ENCODE measurements at regions not wholly inside any gene's neighbourhood (a gene's known extent, or its start where the extent isn't known, plus 50 kb on each side); places are given as distances from the start of the nearest gene placed in this dataset.
"Not testable (repeated sequence)": the region's sequence is repeated elsewhere in the genome, so short reads cannot be mapped to it uniquely, and the experiment has no call there.

- no peaks in the 10 kb centered on the region for H3K4me1 ChIP-seq (ENCODE audit: control insufficient read depth, insufficient read depth, low read length)
- H3K9ac ChIP-seq (ENCODE audit: low read length), result no peak overlapping the region
- no peak overlapping the region for H3K27ac ChIP-seq (ENCODE audit: low read depth, low read length)
- H3K4me3 ChIP-seq (ENCODE audit: low read depth, low read length), result no peak overlapping the region
- no peaks in the 10 kb centered on the region for H3K36me3 ChIP-seq (ENCODE audit: control insufficient read depth, insufficient read depth, low read length)
- peaks cover 10% of the 10 kb centered on the region for H3K9me3 ChIP-seq (ENCODE audit: control insufficient read depth, insufficient read depth, low read depth, low read length)
- no peaks in the 10 kb centered on the region for H3K27me3 ChIP-seq (ENCODE audit: control insufficient read depth, insufficient read depth, low read length)
Measured at GRCh38 chr13:53436396-53436795, 407.8 kb downstream of the OLFM4 start.

GRCh38 chr13:53439439-53440225, 411.0 kb downstream of the OLFM4 start:
- Histone ChIP-seq H3K4me1 (ENCODE audit: control insufficient read depth, insufficient read depth, low read length) (no peaks in the 10 kb centered on the region), H3K27ac (ENCODE audit: low read depth, low read length) (no peak overlapping the region)

GRCh38 chr13:53442979-53443378, 414.4 kb downstream of the OLFM4 start:
- Histone ChIP-seq H3K4me3 (ENCODE audit: low read depth, low read length) (no peak overlapping the region), H3K27ac (ENCODE audit: low read depth, low read length) (no peak overlapping the region), H3K36me3 (ENCODE audit: control insufficient read depth, insufficient read depth, low read length) (no peaks in the 10 kb centered on the region), H3K9ac (ENCODE audit: low read length) (no peak overlapping the region), H3K27me3 (ENCODE audit: control insufficient read depth, insufficient read depth, low read length) (no peaks in the 10 kb centered on the region), H3K4me1 (ENCODE audit: control insufficient read depth, insufficient read depth, low read length) (no peaks in the 10 kb centered on the region), H3K9me3 (ENCODE audit: control insufficient read depth, insufficient read depth, low read depth, low read length) (peaks cover 10% of the 10 kb centered on the region)

More at GRCh38 chr13:53439439-53440225, 411.0 kb downstream of the OLFM4 start:
- H3K9ac ChIP-seq (ENCODE audit: low read length), result no peak overlapping the region
- no peaks in the 10 kb centered on the region for H3K27me3 ChIP-seq (ENCODE audit: control insufficient read depth, insufficient read depth, low read length)
- peaks cover 10% of the 10 kb centered on the region for H3K9me3 ChIP-seq (ENCODE audit: control insufficient read depth, insufficient read depth, low read depth, low read length)
- H3K36me3 ChIP-seq (ENCODE audit: control insufficient read depth, insufficient read depth, low read length), result no peaks in the 10 kb centered on the region
- H3K4me3 ChIP-seq (ENCODE audit: low read depth, low read length), result no peak overlapping the region

- Histone ChIP-seq H3K9ac (ENCODE audit: low read length) (no peak overlapping the region), H3K4me1 (ENCODE audit: control insufficient read depth, insufficient read depth, low read length) (no peaks in the 10 kb centered on the region), H3K9me3 (ENCODE audit: control insufficient read depth, insufficient read depth, low read depth, low read length) (peaks cover 13% of the 10 kb centered on the region; the same call in 1 of the 2 replicates), H3K4me3 (ENCODE audit: low read depth, low read length) (no peak overlapping the region), H3K36me3 (ENCODE audit: control insufficient read depth, insufficient read depth, low read length) (no peaks in the 10 kb centered on the region), H3K27ac (ENCODE audit: low read depth, low read length) (no peak overlapping the region), H3K27me3 (ENCODE audit: control insufficient read depth, insufficient read depth, low read length) (no peaks in the 10 kb centered on the region)
Measured at GRCh38 chr13:53445686-53446085, 417.1 kb downstream of the OLFM4 start.

GRCh38 chr13:53447456-53447855, 418.8 kb downstream of the OLFM4 start:
- Histone ChIP-seq H3K4me1 (ENCODE audit: control insufficient read depth, insufficient read depth, low read length) (no peaks in the 10 kb centered on the region), H3K9ac (ENCODE audit: low read length) (no peak overlapping the region), H3K27ac (ENCODE audit: low read depth, low read length) (no peak overlapping the region), H3K9me3 (ENCODE audit: control insufficient read depth, insufficient read depth, low read depth, low read length) (peaks cover 15% of the 10 kb centered on the region; the same call in 1 of the 2 replicates), H3K27me3 (ENCODE audit: control insufficient read depth, insufficient read depth, low read length) (no peaks in the 10 kb centered on the region), H3K4me3 (ENCODE audit: low read depth, low read length) (no peak overlapping the region), H3K36me3 (ENCODE audit: control insufficient read depth, insufficient read depth, low read length) (no peaks in the 10 kb centered on the region)

- no peak overlapping the region for H3K9ac ChIP-seq (ENCODE audit: low read length)
- H3K4me3 ChIP-seq (ENCODE audit: low read depth, low read length), result no peak overlapping the region
Measured at GRCh38 chr13:53447863-53448262, 419.2 kb downstream of the OLFM4 start.

GRCh38 chr13:53452263-53452808, 423.7 kb downstream of the OLFM4 start:
- not testable (repeated sequence) for H3K27ac ChIP-seq (ENCODE audit: low read depth, low read length); H3K4me3 ChIP-seq (ENCODE audit: low read depth, low read length); H3K4me1 ChIP-seq (ENCODE audit: control insufficient read depth, insufficient read depth, low read length); H3K36me3 ChIP-seq (ENCODE audit: control insufficient read depth, insufficient read depth, low read length); H3K27me3 ChIP-seq (ENCODE audit: control insufficient read depth, insufficient read depth, low read length); H3K9ac ChIP-seq (ENCODE audit: low read length)
- H3K9me3 ChIP-seq (ENCODE audit: control insufficient read depth, insufficient read depth, low read depth, low read length), result peaks cover 32% of the 10 kb centered on the region; the same call in 1 of the 2 replicates

More at GRCh38 chr13:53447863-53448262, 419.2 kb downstream of the OLFM4 start:
- Histone ChIP-seq H3K4me1 (ENCODE audit: control insufficient read depth, insufficient read depth, low read length) (no peaks in the 10 kb centered on the region), H3K27me3 (ENCODE audit: control insufficient read depth, insufficient read depth, low read length) (no peaks in the 10 kb centered on the region), H3K36me3 (ENCODE audit: control insufficient read depth, insufficient read depth, low read length) (no peaks in the 10 kb centered on the region), H3K9me3 (ENCODE audit: control insufficient read depth, insufficient read depth, low read depth, low read length) (peaks cover 15% of the 10 kb centered on the region; the same call in 1 of the 2 replicates), H3K27ac (ENCODE audit: low read depth, low read length) (no peak overlapping the region)

- no peak overlapping the region for H3K4me3 ChIP-seq (ENCODE audit: low read depth, low read length)
- H3K4me1 ChIP-seq (ENCODE audit: control insufficient read depth, insufficient read depth, low read length), result 0 out of 2 replicates have a peak, but pooled peaks cover 3% of the 10 kb centered on the region
- H3K9ac ChIP-seq (ENCODE audit: low read length), result no peak overlapping the region
- peaks cover 14% of the 10 kb centered on the region; the same call in 1 of the 2 replicates for H3K9me3 ChIP-seq (ENCODE audit: control insufficient read depth, insufficient read depth, low read depth, low read length)
- H3K27ac ChIP-seq (ENCODE audit: low read depth, low read length), result no peak overlapping the region
- no peaks in the 10 kb centered on the region for H3K36me3 ChIP-seq (ENCODE audit: control insufficient read depth, insufficient read depth, low read length)
- H3K27me3 ChIP-seq (ENCODE audit: control insufficient read depth, insufficient read depth, low read length), result no peaks in the 10 kb centered on the region
Measured at GRCh38 chr13:53460796-53461195, 432.2 kb downstream of the OLFM4 start.

GRCh38 chr13:53463106-53463505, 434.5 kb downstream of the OLFM4 start:
- Histone ChIP-seq H3K27me3 (ENCODE audit: control insufficient read depth, insufficient read depth, low read length) (no peaks in the 10 kb centered on the region), H3K36me3 (ENCODE audit: control insufficient read depth, insufficient read depth, low read length) (no peaks in the 10 kb centered on the region), H3K9me3 (ENCODE audit: control insufficient read depth, insufficient read depth, low read depth, low read length) (0 out of 2 replicates have a peak, but pooled peaks cover under 1% of the 10 kb centered on the region), H3K27ac (ENCODE audit: low read depth, low read length) (no peak overlapping the region), H3K9ac (ENCODE audit: low read length) (no peak overlapping the region), H3K4me1 (ENCODE audit: control insufficient read depth, insufficient read depth, low read length) (0 out of 2 replicates have a peak, but pooled peaks cover 3% of the 10 kb centered on the region), H3K4me3 (ENCODE audit: low read depth, low read length) (no peak overlapping the region)

- Histone ChIP-seq H3K27me3 (ENCODE audit: control insufficient read depth, insufficient read depth, low read length) (no peaks in the 10 kb centered on the region), H3K4me1 (ENCODE audit: control insufficient read depth, insufficient read depth, low read length) (no peaks in the 10 kb centered on the region), H3K9ac (ENCODE audit: low read length) (no peak overlapping the region), H3K9me3 (ENCODE audit: control insufficient read depth, insufficient read depth, low read depth, low read length) (no peaks in the 10 kb centered on the region), H3K4me3 (ENCODE audit: low read depth, low read length) (no peak overlapping the region), H3K27ac (ENCODE audit: low read depth, low read length) (no peak overlapping the region), H3K36me3 (ENCODE audit: control insufficient read depth, insufficient read depth, low read length) (no peaks in the 10 kb centered on the region)
Measured at GRCh38 chr13:53466576-53466975, 438.0 kb downstream of the OLFM4 start.

GRCh38 chr13:53473397-53473796, 444.8 kb downstream of the OLFM4 start:
- no peak overlapping the region for H3K9ac ChIP-seq (ENCODE audit: low read length)
- H3K27ac ChIP-seq (ENCODE audit: low read depth, low read length), result no peak overlapping the region
- no peaks in the 10 kb centered on the region for H3K36me3 ChIP-seq (ENCODE audit: control insufficient read depth, insufficient read depth, low read length)
- no peak overlapping the region for H3K4me3 ChIP-seq (ENCODE audit: low read depth, low read length)
- no peaks in the 10 kb centered on the region for H3K9me3 ChIP-seq (ENCODE audit: control insufficient read depth, insufficient read depth, low read depth, low read length)
- H3K4me1 ChIP-seq (ENCODE audit: control insufficient read depth, insufficient read depth, low read length), result no peaks in the 10 kb centered on the region
- no peaks in the 10 kb centered on the region for H3K27me3 ChIP-seq (ENCODE audit: control insufficient read depth, insufficient read depth, low read length)

Data from HUES6 (cell line).